H1 (cell line): ENCODE measurements at regions not wholly inside any gene's neighbourhood (a gene's known extent, or its start where the extent isn't known, plus 50 kb on each side); places are given as distances from the start of the nearest gene placed in this dataset.

Source experiments
- CTCF ChIA-PET: fragments of 300-600 bp; sonication (Branson Sonifier 250); formaldehyde crosslinking; loops from one replicate; lab custom pipeline; 2021; ENCODE audit not compliant: partially characterized antibody; lab: Charles Lee
- POLR2A ChIA-PET: fragments of 300-600 bp; sonication (Branson Sonifier 250); formaldehyde crosslinking; loops from one replicate; lab custom pipeline; 2021; ENCODE audit warnings: inconsistent platforms; ENCODE audit not compliant: partially characterized antibody; lab: Charles Lee
- DNase-seq, 2 experiments: peaks; one replicate each; pipeline versions ENCODE4 v3.0.0 to v3.0.0-alpha.2; 2010 to 2022; ENCODE audit warnings: low spot score in 2 of 2, low read depth in 1 of 2, mixed read lengths in 1 of 2
- FAIRE-seq: peaks from 2 replicates; lab custom pipeline; 2011; peaks lifted over from hg19 to GRCh38; lab: Jason Lieb, UNC
- H2AFZ ChIP-seq: 2 replicates; pipeline ENCODE4 v1.8.1; 2012; ENCODE audit warnings: low read length, inconsistent platforms
- H2AK5ac ChIP-seq: 2 replicates; pipeline ENCODE4 v1.6.1; 2013; ENCODE audit warnings: low read depth, low read length
- H2BK120ac ChIP-seq: replicated peaks from 2 replicates; pipeline ENCODE3; 2013; ENCODE audit warnings: low read depth, low read length, inconsistent platforms
- H2BK12ac ChIP-seq: 2 replicates; pipeline ENCODE4 v1.6.1; 2013; ENCODE audit warnings: low read depth, low read length
- H2BK15ac ChIP-seq: 2 replicates; pipeline ENCODE4 v1.6.1; 2013; ENCODE audit warnings: low read length
- H2BK20ac ChIP-seq: 2 replicates; pipeline ENCODE4 v1.6.1; 2013; ENCODE audit warnings: low read length
- H2BK5ac ChIP-seq: 2 replicates; pipeline ENCODE4 v1.6.1; 2013; ENCODE audit warnings: low read depth, low read length
- H3K14ac ChIP-seq: 2 replicates; pipeline ENCODE4 v1.6.1; 2013; ENCODE audit warnings: inconsistent platforms; ENCODE audit not compliant: insufficient read length
- H3K18ac ChIP-seq: 2 replicates; pipeline ENCODE4 v1.6.1; 2013; ENCODE audit warnings: low read length; ENCODE audit errors: extremely low read depth
- H3K23ac ChIP-seq: 2 replicates; pipeline ENCODE4 v1.6.1; 2013; ENCODE audit warnings: inconsistent platforms; ENCODE audit not compliant: insufficient read length
- H3K23me2 ChIP-seq: 2 replicates; pipeline ENCODE4 v1.6.1; 2013; ENCODE audit warnings: low read depth, low read length
- H3K27ac ChIP-seq: 2 replicates; pipeline ENCODE4 v1.6.1; 2011; ENCODE audit warnings: low read depth, low read length, inconsistent platforms
- H3K27me3 ChIP-seq, 4 experiments: replicated peaks in 1 of 4; 1 replicate in 1 of 4; 2 replicates in 3 of 4; pipeline versions ENCODE4 v1.6.1 to v1.8.1; 2011 to 2013; ENCODE audit warnings: low read length in 3 of 4, mild to moderate bottlenecking in 3 of 4, inconsistent platforms in 2 of 4, mixed read lengths in 2 of 4, moderate library complexity in 1 of 4; ENCODE audit not compliant: control insufficient read depth in 3 of 4, insufficient read depth in 3 of 4; ENCODE audit errors: extremely low read depth in 1 of 4
- H3K36me3 ChIP-seq, 4 experiments: 2 replicates each; pipeline versions ENCODE4 v1.6.1 to v1.8.1; 2011 to 2013; ENCODE audit warnings: mild to moderate bottlenecking in 4 of 4, low read length in 3 of 4, moderate library complexity in 2 of 4, control low read depth in 1 of 4, inconsistent platforms in 1 of 4; ENCODE audit not compliant: insufficient read depth in 4 of 4, control insufficient read depth in 2 of 4
- H3K4ac ChIP-seq: replicated peaks from 2 replicates; pipeline ENCODE3; 2013; ENCODE audit warnings: low read length, low read depth, mixed read lengths, inconsistent platforms; ENCODE audit not compliant: insufficient read length
- H3K4me1 ChIP-seq, 4 experiments: replicated peaks in 1 of 4; 1 replicate in 1 of 4; 2 replicates in 3 of 4; pipeline versions ENCODE4 v1.6.1 to v1.8.1; 2011 to 2013; ENCODE audit warnings: low read length in 3 of 4, inconsistent platforms in 2 of 4, mixed read lengths in 1 of 4; ENCODE audit not compliant: insufficient read depth in 4 of 4, control insufficient read depth in 3 of 4
- H3K4me2 ChIP-seq, 2 experiments: 2 replicates each; pipeline versions ENCODE4 v1.6.1 to v1.8.1; 2011 to 2013; ENCODE audit warnings: low read depth in 2 of 2, low read length in 2 of 2, control low read depth in 1 of 2, inconsistent platforms in 1 of 2, mild to moderate bottlenecking in 1 of 2; ENCODE audit not compliant: insufficient read depth in 1 of 2
- H3K4me3 ChIP-seq, 4 experiments: fragments of 200-600, 300-600 bp in 1 of 4; sonication (generic), shearing (Covaris generic), sonication (Bioruptor Twin) in 1 of 4; 2 replicates each; pipeline versions ENCODE4 v1.5.1 to v1.8.1; 2011 to 2016; ENCODE audit warnings: low read length in 4 of 4, low read depth in 3 of 4, control low read depth in 2 of 4, inconsistent platforms in 2 of 4, mild to moderate bottlenecking in 2 of 4, mixed read lengths in 1 of 4, moderate library complexity in 1 of 4; ENCODE audit not compliant: insufficient read depth in 2 of 4; ENCODE audit errors: extremely low read depth in 1 of 4
- H3K56ac ChIP-seq: replicated peaks from 2 replicates; pipeline ENCODE3; 2013; ENCODE audit warnings: low read depth, mild to moderate bottlenecking, mixed read lengths, low read length, inconsistent platforms; ENCODE audit not compliant: insufficient read length
- H3K79me1 ChIP-seq: 2 replicates; pipeline ENCODE4 v1.6.1; 2013; ENCODE audit warnings: low read depth, low read length, control low read depth
- H3K79me2 ChIP-seq, 2 experiments: 2 replicates each; pipeline versions ENCODE4 v1.6.1 to v1.8.1; 2012 to 2013; ENCODE audit warnings: low read length in 2 of 2, mild to moderate bottlenecking in 2 of 2, inconsistent platforms in 1 of 2; ENCODE audit not compliant: insufficient read depth in 2 of 2, control insufficient read depth in 1 of 2
- H3K9ac ChIP-seq, 4 experiments: replicated peaks in 1 of 4; 1 replicate in 1 of 4; 2 replicates in 3 of 4; pipeline versions ENCODE4 v1.6.1 to v1.8.1; 2011 to 2013; ENCODE audit warnings: low read depth in 3 of 4, low read length in 3 of 4, control low read depth in 2 of 4, mild to moderate bottlenecking in 2 of 4, moderate library complexity in 2 of 4, inconsistent platforms in 1 of 4; ENCODE audit errors: extremely low read depth in 1 of 4
- H3K9me3 ChIP-seq, 2 experiments: 2 replicates each; pipeline versions ENCODE4 v1.6.1 to v1.8.1; 2012 to 2013; ENCODE audit warnings: mild to moderate bottlenecking in 2 of 2, moderate library complexity in 2 of 2, control low read depth in 1 of 2, inconsistent platforms in 1 of 2, low read depth in 1 of 2, low read length in 1 of 2, mixed read lengths in 1 of 2; ENCODE audit not compliant: insufficient read depth in 2 of 2
- H4K20me1 ChIP-seq, 2 experiments: replicated peaks in 1 of 2; 2 replicates each; pipeline versions ENCODE3 to v1.8.1; 2011 to 2013; ENCODE audit warnings: inconsistent platforms in 2 of 2, low read length in 2 of 2, mild to moderate bottlenecking in 1 of 2; ENCODE audit not compliant: insufficient read depth in 2 of 2, control insufficient read depth in 1 of 2
- H4K5ac ChIP-seq: 2 replicates; pipeline ENCODE4 v1.6.1; 2013; ENCODE audit warnings: low read length, low read depth, mixed read lengths, inconsistent platforms; ENCODE audit not compliant: insufficient read length
- H4K8ac ChIP-seq: 2 replicates; pipeline ENCODE4 v1.8.0; 2013; ENCODE audit warnings: mild to moderate bottlenecking, moderate library complexity, low read length, inconsistent platforms; ENCODE audit not compliant: insufficient read depth; ENCODE audit errors: extremely low read depth
- H4K91ac ChIP-seq: replicated peaks from 2 replicates; pipeline ENCODE3; 2013; ENCODE audit warnings: low read length, mixed read lengths, inconsistent platforms; ENCODE audit not compliant: insufficient read length
- BACH1 ChIP-seq: IDR thresholded peaks from 2 replicates; pipeline ENCODE4 v1.6.1; 2012; ENCODE audit warnings: low read length, improper control_type of control experiment
- EGR1 ChIP-seq: IDR thresholded peaks from 2 replicates; pipeline ENCODE4 v1.6.1; 2011; ENCODE audit warnings: low read depth, low read length, borderline replicate concordance
- HDAC6 ChIP-seq: IDR thresholded peaks from one replicate; pipeline ENCODE4 v1.7.1; 2012; ENCODE audit warnings: low read depth, mild to moderate bottlenecking, inconsistent platforms, low read length, moderate library complexity
- KDM4A ChIP-seq: IDR thresholded peaks from one replicate; pipeline ENCODE4 v1.7.1; 2012; ENCODE audit warnings: low read depth, mild to moderate bottlenecking, moderate library complexity, low read length, inconsistent platforms; ENCODE audit not compliant: severe bottlenecking
- KDM5A ChIP-seq: fragments of 200-600 bp; IDR thresholded peaks from 2 replicates; pipeline ENCODE4 v1.7.1; 2012; ENCODE audit warnings: mild to moderate bottlenecking, low read length, inconsistent platforms, mixed read lengths
- SAP30 ChIP-seq: fragments of 300-600 bp; sonication (generic); IDR thresholded peaks from 2 replicates; pipeline ENCODE4 v1.7.1; 2012; ENCODE audit warnings: low read length, moderate library complexity, mild to moderate bottlenecking, inconsistent platforms; ENCODE audit not compliant: insufficient read depth, insufficient replicate concordance
- SP4 ChIP-seq: IDR thresholded peaks from 2 replicates; pipeline ENCODE4 v1.6.1; 2012; ENCODE audit warnings: low read length, inconsistent platforms
- TF ChIP-seq, protein P1 (sequence below): IDR thresholded peaks from 2 replicates; pipeline ENCODE4 v1.6.1; 2012; ENCODE audit warnings: inconsistent platforms

DNA sequence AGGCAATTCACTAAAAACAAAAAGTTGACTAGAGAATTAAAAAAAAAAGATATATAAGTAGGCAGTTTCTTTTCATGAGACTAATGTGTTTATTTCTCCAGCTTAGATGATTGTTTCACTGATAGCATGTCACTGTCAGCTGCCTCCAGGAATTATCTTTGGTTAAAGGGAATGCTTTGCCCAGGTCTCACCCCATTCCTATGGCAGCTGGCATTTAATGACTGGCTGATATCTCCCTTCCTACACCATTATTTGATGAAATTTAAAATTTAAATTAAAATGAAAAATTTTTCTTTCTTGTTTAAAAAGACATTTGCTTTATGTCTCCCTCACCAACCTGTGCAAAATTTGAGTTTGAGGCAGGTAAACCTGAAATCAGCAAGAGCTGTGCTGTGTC lies 214.5 kb upstream of the PRSS1 start:
- Histone ChIP-seq H4K20me1 (no peaks in the 10 kb centered on the region), H2AK5ac (no peak overlapping the region), H3K4ac (no peak overlapping the region), H3K4me2 (no peak overlapping the region), H3K79me1 (no peaks in the 10 kb centered on the region), H3K18ac (no peak overlapping the region), H3K23me2 (no peaks in the 10 kb centered on the region), H4K5ac (no peak overlapping the region), H3K9me3 (no peaks in the 10 kb centered on the region), H4K91ac (no peak overlapping the region), H3K4me3 (no peak overlapping the region), H2BK5ac (no peak overlapping the region), H3K56ac (no peak overlapping the region), H3K36me3 (no peaks in the 10 kb centered on the region), H2BK120ac (no peak overlapping the region), H2BK15ac (no peak overlapping the region), H3K27ac (no peak overlapping the region), H3K27me3 (no peaks in the 10 kb centered on the region; a peak in 1 of 7 replicates), H3K79me2 (no peaks in the 10 kb centered on the region), H2BK12ac (no peak overlapping the region), H3K14ac (no peak overlapping the region), H2BK20ac (no peak overlapping the region), H4K8ac (no peak overlapping the region), H3K4me1 (peaks cover 0 to 2% (median 0%) of the 10 kb centered on the region in 4 experiments; a peak in 1 of 7 replicates), H3K23ac (no peak overlapping the region), H3K9ac (no peak overlapping the region), H2AFZ (no peak overlapping the region)
- no peak for TF ChIP-seq SP4
- no peak for TF ChIP-seq SAP30
- TF ChIP-seq, protein P1, sequence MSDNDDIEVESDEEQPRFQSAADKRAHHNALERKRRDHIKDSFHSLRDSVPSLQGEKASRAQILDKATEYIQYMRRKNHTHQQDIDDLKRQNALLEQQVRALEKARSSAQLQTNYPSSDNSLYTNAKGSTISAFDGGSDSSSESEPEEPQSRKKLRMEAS = no peak
- no peak for TF ChIP-seq HDAC6
- TF ChIP-seq BACH1 = no peak
- no peak for TF ChIP-seq KDM5A
- no peak for TF ChIP-seq KDM4A
- no peak for TF ChIP-seq EGR1
- ChIA-PET CTCF (interaction anchor here (0.5 to 5.9 kb wide), 81 partner anchors 9 to 1502 kb away, joined by 3 to 75 read pairs (median 5); no protein-coding TSS in a partner anchor), POLR2A (no interaction called here)
- DNase-seq (no peak), FAIRE-seq (no peak)
